ENCODE measurements at regions not wholly inside any gene's neighbourhood (a gene's known extent, or its start where the extent isn't known, plus 50 kb on each side); places are given as distances from the start of the nearest gene placed in this dataset.

DNA sequence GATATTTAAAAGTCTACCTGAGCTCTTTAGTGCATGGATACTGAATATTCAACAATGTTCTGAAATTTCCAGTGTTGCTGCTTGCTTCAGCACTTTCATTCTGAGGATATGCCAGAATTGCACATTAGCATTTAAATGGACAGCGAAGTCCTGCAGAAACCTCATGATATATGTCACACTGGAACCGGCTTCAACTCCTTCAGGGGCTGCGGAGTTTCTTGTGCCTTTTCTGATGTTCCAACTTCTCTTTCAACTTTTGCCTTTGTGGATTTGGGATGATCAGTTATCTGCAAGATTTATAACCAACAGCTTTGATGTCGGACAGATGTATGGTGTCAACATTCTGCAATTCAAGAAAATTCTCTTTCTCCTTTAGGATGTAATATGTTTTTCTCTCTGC is 142.5 kb upstream of the LMNTD1 start:
- no peak overlapping the region for H3K27ac ChIP-seq

DNA sequence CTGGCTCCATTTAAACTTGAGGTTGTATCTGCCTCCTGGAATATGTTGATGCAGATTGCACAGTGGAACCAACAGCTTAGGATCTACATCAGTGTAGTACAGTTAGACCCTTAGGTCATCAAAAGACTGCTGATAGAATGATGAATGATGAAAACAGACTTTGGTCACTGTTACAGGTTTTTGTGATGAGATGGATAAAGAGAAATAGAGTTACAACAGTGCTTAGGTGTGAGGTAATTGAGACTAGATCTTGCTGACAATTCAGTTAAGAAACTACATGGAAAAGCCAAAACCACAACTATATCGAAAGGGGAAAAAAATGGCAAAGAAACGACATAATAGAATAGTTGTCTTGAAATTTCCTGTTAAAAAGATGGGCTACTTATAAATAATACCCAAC is 145.7 kb upstream of the LMNTD1 start:
- whole genome bisulfite sequencing, 2 donors (ENCODE audit: low coverage in 1 of 2): 62 to 75% methylated on average over 2 of the region's 2 CpGs
- no peaks in the 10 kb centered on the region for H3K4me1 ChIP-seq
- no peak overlapping the region for H3K27ac ChIP-seq
- no peaks in the 10 kb centered on the region for H3K27me3 ChIP-seq
- no peaks in the 10 kb centered on the region for H3K36me3 ChIP-seq
- TF ChIP-seq POLR2AphosphoS5 (IDR thresholded peaks at IDR 0.05) (no peak), POLR2A (IDR thresholded peaks at IDR 0.05) (no peak), EP300 (IDR thresholded peaks at IDR 0.05) (no peak)
- TF ChIP-seq, protein P1, sequence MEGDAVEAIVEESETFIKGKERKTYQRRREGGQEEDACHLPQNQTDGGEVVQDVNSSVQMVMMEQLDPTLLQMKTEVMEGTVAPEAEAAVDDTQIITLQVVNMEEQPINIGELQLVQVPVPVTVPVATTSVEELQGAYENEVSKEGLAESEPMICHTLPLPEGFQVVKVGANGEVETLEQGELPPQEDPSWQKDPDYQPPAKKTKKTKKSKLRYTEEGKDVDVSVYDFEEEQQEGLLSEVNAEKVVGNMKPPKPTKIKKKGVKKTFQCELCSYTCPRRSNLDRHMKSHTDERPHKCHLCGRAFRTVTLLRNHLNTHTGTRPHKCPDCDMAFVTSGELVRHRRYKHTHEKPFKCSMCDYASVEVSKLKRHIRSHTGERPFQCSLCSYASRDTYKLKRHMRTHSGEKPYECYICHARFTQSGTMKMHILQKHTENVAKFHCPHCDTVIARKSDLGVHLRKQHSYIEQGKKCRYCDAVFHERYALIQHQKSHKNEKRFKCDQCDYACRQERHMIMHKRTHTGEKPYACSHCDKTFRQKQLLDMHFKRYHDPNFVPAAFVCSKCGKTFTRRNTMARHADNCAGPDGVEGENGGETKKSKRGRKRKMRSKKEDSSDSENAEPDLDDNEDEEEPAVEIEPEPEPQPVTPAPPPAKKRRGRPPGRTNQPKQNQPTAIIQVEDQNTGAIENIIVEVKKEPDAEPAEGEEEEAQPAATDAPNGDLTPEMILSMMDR (IDR thresholded peaks at IDR 0.05): no peak
- no peak overlapping the region for H3K4me3 ChIP-seq
- ATAC-seq: no peak
- H3K9me3 ChIP-seq: peaks cover 0 to 13% (median 0%) of the 10 kb centered on the region in 3 donors

More for the DNA sequence above, 142.5 kb upstream of the LMNTD1 start:
- H3K36me3 ChIP-seq: no peaks in the 10 kb centered on the region
- peaks cover 0 to 7% (median 0%) of the 10 kb centered on the region in 3 donors for H3K9me3 ChIP-seq
- WGBS, 2 donors (ENCODE audit: low coverage in 1 of 2): 56 to 58% methylated on average over 4 of the region's 4 CpGs
- TF ChIP-seq POLR2AphosphoS5 (IDR thresholded peaks at IDR 0.05): no peak
- TF ChIP-seq, protein P1 (IDR thresholded peaks at IDR 0.05): no peak
- TF ChIP-seq EP300 (IDR thresholded peaks at IDR 0.05): no peak
- no peak for TF ChIP-seq POLR2A (IDR thresholded peaks at IDR 0.05)
- no peak for ATAC-seq
- no peaks in the 10 kb centered on the region for H3K27me3 ChIP-seq
- H3K4me3 ChIP-seq: no peak overlapping the region
- H3K4me1 ChIP-seq: no peaks in the 10 kb centered on the region

DNA sequence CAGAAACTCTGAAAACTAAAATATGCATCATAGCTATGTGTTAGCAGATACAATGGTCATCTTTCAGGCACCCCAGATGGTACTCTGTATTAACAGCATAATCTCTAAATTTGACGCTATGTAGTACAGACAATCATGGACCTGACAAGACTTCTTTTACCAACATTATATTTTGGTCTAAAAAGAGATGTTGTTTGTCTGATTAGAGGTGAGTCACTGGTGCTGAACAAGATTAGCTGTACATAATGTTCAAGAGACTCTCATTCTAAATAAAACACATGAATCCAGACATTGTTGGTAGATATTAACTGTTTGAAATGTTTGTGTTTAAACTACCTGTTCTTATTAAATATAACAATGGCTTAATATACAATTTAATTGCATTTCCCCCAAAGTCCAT is 146.4 kb upstream of the LMNTD1 start:
- Histone ChIP-seq H3K27ac (no peak overlapping the region), H3K36me3 (no peaks in the 10 kb centered on the region), H3K4me3 (no peak overlapping the region), H3K9me3 (peaks cover 0 to 13% (median 0%) of the 10 kb centered on the region in 3 donors), H3K4me1 (no peaks in the 10 kb centered on the region), H3K27me3 (no peaks in the 10 kb centered on the region)
- TF ChIP-seq EP300 (IDR thresholded peaks at IDR 0.05) (no peak), POLR2A (IDR thresholded peaks at IDR 0.05) (no peak), POLR2AphosphoS5 (IDR thresholded peaks at IDR 0.05) (no peak)
- TF ChIP-seq, protein P1 (IDR thresholded peaks at IDR 0.05): no peak
- no peak for ATAC-seq
- 83 to 86% methylated on average over 1 of the region's 1 CpG for WGBS, 2 donors (ENCODE audit: low coverage in 1 of 2)

DNA sequence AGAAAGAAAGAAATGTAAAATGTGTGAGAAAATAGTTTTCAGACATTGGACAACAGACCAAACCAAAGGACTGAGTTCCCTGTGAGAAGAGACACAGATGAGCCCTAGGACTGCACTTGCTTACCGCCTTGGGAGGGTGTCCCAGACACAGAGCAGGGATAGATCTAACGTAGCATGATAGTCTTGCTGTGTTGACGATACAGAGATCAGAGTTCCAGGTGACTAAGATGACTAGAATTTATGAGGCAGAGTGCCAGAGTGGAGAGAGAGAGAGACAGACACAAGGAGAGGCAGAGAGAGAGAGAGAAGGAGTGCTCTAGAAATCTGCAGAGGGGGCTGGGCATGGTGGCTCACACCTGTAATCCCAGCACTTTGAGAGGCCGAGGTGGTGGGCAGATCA is 148.2 kb upstream of the LMNTD1 start:
- Histone ChIP-seq H3K27ac (no peak overlapping the region), H3K4me3 (no peak overlapping the region), H3K4me1 (no peaks in the 10 kb centered on the region), H3K9me3 (peaks cover 0 to 10% (median 0%) of the 10 kb centered on the region in 3 donors), H3K27me3 (no peaks in the 10 kb centered on the region), H3K36me3 (no peaks in the 10 kb centered on the region)
- TF ChIP-seq, protein P1 (IDR thresholded peaks at IDR 0.05): no peak
- TF ChIP-seq POLR2A (IDR thresholded peaks at IDR 0.05) (no peak), EP300 (IDR thresholded peaks at IDR 0.05) (no peak), POLR2AphosphoS5 (IDR thresholded peaks at IDR 0.05) (no peak)
- no peak for ATAC-seq
- 53 to 70% methylated on average over 3 to 4 of the region's 4 CpGs for WGBS, 2 donors (ENCODE audit: low coverage in 1 of 2)

DNA sequence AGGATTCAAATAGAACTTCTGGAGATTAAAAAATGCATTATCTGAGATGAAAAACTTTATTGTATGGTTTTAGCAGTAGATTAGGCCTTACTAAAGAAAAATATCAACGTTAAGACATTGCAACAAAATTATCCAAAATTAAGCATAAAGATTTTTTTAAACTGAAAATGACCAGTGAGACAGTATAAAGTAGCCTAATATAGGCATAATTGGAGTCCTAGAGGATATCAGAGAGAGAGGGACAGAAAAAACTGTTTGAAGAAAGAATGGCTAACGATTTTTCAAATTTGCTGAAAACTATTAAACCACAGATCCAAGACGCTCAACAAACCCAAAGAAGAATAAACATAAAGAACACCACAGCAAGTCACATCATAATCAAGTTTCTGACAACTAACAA is 149.5 kb upstream of the LMNTD1 start:
- no peak for ATAC-seq
- Histone ChIP-seq H3K4me3 (no peak overlapping the region), H3K27me3 (no peaks in the 10 kb centered on the region), H3K27ac (no peak overlapping the region), H3K36me3 (no peaks in the 10 kb centered on the region), H3K9me3 (peaks cover 0 to 16% (median 0%) of the 10 kb centered on the region in 3 donors), H3K4me1 (no peaks in the 10 kb centered on the region)
- TF ChIP-seq EP300 (IDR thresholded peaks at IDR 0.05): no peak
- no peak for TF ChIP-seq POLR2AphosphoS5 (IDR thresholded peaks at IDR 0.05)
- no peak for TF ChIP-seq POLR2A (IDR thresholded peaks at IDR 0.05)
- TF ChIP-seq, protein P1 (IDR thresholded peaks at IDR 0.05): no peak
- WGBS, 2 donors (ENCODE audit: low coverage in 1 of 2): 86 to 91% methylated on average over 3 of the region's 3 CpGs

Measured in gastroesophageal sphincter (tissue), 4 donors.